DMS 273 (cell line): ENCODE measurements at regions not wholly inside any gene's neighbourhood (a gene's known extent, or its start where the extent isn't known, plus 50 kb on each side); places are given as distances from the start of the nearest gene placed in this dataset.
"Not testable (repeated sequence)": the region's sequence is repeated elsewhere in the genome, so short reads cannot be mapped to it uniquely, and the experiment has no call there.

ENCODE experiments used
- DNase-seq: peaks from one replicate; lab custom pipeline; 2025; ENCODE audit not compliant: unreplicated experiment; lab: John Stamatoyannopoulos, UW

DNA sequence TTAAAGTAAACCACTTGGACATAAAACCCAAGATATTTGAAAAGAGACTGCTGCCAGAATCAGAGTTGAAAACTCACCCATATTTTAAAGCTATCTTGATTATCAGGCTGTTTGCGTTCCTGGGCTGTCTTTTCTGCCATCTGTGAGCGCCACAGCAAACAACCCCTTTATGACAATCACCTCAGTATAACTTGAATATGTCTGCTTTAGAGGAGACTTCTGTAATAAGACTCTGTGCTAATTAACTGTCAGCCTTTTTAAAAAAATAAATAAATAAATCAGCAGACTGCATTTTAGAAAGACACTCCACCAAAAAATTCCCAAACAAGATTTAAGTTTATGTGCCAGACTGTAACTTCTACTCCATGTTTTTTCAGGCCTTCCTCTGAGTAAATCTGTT lies 375.7 kb upstream of the CCNH start:
- no peak for DNase-seq

GRCh38 chr5:87787625-87788256 lies 375.0 kb upstream of the CCNH start:
- no peak for DNase-seq

DNA sequence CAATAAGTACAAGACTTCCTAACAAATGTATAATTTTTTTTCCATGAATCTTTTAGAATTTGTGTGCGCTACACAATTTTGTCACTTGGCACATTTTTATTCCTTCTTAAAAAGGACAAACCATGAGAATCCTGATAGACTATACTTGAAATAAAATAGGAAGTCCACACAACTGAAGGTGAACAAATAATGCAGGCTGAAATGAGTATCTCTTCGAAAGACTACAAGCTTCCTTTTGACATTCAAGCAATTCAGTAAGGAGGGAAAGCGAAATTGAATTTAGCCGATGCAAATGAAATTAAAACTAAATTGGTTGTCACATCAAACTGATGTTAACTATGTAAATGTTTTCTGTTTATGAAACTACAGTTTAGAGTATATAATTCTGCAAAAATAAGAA lies 374.4 kb upstream of the CCNH start:
- DNase-seq, result no peak

GRCh38 chr5:87786471-87786870 lies 373.7 kb upstream of the CCNH start:
- no peak for DNase-seq

DNA sequence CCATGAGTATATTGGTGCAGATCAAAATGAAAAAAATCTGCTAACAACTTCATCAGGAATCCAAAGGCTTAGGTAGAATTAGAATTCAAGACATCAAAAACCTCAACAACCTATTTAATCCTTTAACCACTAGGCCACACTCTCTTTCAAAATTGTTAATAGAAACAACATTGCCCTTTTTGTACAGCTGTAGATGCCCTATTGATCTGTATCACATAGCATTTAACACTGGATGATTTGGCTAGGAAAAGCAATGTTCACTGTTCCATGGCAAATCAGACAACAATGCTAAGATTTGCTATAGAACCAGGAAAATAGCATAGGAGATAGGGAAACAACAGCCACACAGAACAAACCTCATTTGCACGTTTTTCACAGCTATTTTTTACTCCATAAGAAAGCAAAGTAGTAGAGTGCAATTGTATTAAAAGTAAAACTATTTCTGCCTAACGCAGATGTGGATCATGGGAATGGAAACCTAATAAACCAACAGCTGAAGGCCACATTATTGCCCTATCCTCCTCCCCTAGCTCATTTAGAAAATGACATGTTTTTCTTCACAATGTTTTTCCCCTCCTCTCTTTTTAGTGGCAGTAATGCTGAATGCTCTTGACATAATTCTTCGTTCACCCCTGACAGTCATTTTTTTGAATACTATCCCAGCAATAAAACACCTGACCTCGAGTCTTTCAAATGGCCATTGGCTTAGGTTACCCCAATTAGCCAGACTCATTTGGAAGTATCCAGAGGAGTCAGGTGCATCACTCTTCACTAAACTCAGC lies 373.0 kb upstream of the CCNH start:
- no peak for DNase-seq

DNA sequence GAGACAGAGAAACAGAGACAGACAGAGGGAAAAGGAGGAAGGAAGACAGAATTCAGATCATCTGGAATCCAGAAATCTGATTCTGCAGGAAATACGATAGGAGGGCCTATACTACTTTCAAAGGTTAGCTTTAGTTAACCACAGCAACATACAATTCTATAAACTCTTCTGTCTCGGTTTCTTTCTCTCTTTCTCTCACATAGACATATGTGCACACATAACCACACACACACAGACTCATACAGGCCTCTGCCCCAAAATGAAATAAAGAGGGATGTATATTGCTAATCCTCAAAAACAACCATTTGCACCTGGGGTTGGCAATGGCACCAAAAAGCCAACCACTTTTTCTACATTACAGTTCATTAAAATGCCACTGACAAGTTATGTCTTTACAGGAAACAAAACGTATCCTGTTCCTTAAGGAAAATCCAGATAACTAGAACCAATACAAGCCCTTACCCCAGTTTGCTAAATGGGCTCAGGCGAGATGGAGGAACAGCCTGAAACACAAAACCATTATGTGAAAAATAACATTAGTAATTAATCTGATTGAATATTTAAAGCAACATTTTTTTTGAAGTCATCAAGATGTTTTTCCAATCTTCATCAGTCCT lies 372.3 kb upstream of the CCNH start:
- no peak for DNase-seq

DNA sequence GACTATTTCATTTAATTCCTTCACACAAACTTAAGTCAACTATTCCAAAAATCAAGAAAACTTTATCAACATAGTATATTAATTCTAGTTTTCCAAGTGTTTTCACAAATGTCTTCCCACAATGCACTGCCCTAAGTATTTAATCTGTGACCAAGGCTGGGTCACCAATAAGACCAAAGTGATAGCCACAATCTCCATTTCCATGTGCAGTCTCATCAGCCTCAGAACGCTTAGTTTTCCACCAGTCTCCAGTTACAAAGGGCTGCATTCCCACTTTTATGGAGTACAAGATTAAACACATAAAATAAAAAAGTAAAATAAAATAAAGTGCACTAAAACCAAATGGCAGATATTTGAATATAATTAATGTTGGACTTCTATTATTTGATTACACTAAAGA lies 371.6 kb upstream of the CCNH start:
- no peak for DNase-seq

- DNase-seq, result no peak
Measured at GRCh38 chr5:87782916-87783315, 370.2 kb upstream of the CCNH start.

- no peak for DNase-seq
Measured at GRCh38 chr5:87781976-87782375, 369.2 kb upstream of the CCNH start.

DNA sequence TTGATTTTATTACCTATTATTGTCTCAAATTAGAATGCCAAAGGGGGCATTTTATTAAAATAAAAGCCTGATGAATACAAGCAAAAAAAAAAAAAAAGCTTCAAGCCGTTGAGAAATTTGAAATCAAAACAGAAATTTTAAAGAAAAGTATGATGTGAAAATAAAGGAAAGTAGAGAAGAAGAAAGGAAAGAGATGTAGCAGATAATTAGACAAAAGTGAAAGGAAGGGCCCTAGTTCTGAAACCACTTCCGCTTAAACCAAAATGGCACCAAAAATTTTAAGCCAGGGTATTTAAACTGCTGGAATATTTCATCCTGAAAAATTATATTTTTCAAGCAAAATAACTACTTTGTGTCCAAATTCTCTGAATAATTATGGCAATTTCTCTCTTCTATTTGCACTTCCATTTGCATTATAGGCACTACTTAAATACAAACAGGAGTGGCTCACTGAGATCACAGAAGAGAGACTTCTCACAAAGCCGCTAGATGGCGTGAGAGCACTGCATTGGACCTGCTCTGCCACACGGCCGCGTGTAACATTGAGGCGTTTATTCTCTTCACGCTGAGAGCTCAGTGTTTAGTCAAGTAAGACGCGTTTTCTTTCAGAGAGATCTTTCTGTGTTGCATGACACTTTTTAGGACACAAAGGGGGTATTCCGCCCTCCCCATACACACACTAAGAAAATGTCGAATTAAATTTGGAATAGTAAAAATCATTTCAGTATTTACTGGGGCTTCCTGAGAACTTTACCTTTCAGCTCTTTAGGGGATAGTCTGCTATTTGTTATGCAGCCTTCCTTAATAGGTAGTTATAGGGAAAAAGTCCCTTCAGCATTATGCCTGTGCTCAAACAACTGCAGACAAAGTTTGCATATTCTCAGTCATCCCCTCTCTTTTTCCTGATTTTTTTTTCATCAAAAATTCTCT lies 368.4 kb upstream of the CCNH start:
- DNase-seq, result peak; percentile 94

DNA sequence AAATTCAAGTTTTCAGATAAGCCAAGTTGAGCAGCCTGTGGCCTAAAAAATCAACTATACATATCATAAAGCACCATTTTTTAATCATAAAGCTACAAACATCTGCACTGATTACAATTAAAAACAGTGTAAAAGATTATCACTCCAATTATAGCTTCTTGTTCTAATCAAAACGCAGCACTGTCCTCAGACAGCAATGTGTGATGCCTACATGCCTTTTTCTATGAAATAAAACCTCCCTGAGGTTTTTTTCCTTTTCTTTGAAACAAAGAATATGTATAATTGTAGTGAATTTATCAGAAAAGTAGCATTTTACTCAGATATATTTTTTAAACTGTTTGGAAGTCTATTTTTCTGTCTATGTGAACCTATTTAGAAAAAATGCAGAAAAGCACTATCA lies 366.1 kb upstream of the CCNH start:
- DNase-seq, result no peak

- DNase-seq, result no peak
Measured at GRCh38 chr5:87777877-87778276, 365.1 kb upstream of the CCNH start.

GRCh38 chr5:87776785-87777184 lies 364.1 kb upstream of the CCNH start:
- no peak for DNase-seq

DNA sequence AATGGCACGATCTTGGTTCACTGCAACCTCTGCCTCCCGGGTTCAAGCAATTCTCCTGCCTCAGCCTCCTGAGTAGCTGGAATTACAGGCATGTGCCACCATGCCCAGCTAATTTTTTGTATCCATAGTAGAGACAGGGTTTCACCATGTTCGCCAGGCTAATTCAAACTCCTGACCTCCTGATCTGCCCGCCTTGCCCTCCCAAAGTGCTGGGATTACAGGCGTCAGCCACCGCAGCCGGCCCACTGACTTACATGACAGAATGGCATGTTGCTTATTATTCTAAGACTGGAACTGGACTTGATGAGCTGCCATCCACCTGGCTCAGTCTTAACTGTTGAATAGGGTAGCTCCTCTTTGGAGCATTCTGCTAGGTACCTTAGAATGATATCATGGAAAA lies 363.6 kb upstream of the CCNH start:
- not testable (repeated sequence) for DNase-seq

DNA sequence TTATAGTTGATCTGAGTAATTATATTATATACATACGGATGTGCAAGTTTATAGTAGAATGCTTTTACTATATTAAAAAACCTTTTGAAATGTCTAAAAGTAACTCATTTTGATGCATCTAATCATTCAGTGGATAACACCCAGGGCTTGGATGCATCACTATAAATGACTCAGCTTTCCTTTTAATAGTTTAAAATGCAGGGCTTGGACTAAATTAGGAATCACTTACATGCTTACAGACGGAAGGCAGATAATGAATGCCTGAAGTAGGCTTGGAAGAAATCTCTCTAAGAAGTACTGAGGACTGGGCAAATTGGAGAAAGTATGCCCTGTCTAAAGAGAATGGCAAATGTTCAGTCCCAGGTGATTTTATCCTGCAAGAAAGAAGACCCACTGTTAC lies 362.5 kb upstream of the CCNH start:
- DNase-seq, result no peak

DNA sequence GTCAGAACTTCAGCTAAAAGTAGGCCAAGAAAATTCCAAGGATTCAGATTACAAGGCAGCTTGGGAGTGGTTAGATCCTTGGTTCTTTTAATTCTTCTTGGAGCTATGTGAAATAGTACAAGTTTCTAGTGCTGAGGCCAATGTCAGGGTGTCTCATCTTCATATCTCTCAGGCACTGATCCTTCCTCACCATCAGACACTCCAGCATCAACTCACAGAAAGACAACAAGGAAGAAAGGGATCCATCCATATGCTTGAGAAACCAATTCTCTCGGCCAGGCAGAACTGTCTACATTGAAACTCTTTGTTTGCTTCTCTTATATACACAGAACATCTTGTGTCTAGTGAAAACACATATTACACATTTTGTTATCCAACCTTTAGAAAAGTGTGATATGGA lies 362.1 kb upstream of the CCNH start:
- no peak for DNase-seq

DNA sequence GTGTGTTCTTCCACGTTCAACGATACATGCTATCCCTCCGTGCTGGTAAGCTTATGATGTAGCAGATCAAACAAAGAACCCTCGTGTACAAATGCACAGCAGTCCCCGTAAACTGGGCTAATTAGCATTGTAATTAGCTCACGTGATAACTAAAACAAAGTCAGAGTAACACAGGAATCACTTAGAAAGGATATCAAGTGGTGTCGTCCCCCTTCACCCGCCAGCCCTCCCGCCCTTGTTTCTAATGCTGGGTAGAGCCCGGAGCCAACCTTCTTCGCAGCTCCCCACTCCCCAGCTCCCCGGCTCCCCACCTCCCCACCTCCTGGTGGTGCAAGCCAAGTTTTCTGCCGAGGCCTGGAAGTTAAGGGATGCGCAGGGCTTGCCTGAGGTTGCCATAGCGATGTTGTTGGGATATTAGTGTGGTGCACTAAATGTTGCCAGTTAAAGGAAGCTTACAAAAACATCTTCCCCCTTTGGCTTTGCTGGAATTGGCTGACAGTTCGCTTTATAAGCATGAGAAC lies 357.9 kb upstream of the CCNH start:
- no peak for DNase-seq

DNA sequence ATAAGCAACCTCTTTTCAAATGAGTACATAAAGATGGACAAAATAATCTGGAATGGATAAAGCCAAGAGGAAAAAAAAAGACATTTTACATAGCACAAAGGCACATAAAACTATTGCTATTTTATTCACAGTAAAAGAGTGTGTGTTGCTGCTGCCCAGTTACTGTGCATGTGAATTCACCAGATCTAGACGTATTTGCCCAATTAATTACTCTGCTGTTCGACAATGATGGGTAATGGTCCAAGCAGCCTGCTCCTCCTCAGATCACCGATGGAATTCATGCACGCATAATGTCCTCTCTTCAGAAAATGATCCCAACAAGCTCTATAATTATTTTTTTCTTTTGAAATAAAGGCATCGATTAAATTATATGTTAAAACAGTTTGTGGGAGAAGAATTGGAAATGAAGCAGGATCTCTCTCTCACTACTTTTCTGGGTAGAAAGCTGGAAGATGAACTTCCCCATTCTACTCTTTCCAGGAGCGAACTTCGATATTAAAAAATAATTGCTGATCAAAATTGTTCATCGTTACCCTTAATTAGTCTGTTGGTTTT lies 357.4 kb upstream of the CCNH start:
- DNase-seq, result no peak

DNA sequence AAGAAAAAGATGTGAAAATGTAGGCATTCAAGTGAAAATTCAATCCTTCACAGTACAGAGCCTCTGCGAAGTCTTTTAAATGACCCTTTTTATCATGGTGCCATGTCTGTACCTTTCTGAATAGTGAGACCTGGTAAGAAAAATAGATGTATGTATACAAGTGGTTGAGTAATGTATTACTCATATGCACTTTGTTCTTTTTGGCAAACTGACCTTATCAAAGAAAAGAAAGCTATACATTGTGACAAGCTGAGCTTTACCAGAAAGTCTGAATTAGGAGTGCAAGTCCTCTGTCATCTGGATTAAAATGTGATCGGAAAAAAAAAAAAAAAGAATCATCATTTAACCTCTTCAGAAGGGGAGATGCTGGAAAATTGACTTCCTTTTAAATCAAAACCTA lies 356.4 kb upstream of the CCNH start:
- DNase-seq, result no peak

DNA sequence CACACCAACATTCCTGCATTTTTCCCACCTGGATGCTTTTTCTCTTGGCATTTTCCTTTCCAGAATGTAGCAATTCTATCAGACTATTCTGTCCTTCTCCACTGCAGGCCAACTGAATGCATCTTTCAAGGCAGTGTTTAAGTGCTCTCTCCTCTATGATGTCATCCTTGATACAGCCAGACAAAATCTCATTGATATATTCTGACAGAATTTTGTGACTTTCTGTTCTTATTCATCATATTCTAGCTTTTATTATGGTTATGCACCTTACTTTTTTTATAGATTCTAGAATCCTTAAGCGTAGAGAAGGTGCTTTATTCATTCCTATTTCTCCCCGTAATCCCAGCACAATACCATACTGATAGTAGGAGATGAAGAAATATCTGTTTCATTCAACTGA lies 355.5 kb upstream of the CCNH start:
- no peak for DNase-seq

DNA sequence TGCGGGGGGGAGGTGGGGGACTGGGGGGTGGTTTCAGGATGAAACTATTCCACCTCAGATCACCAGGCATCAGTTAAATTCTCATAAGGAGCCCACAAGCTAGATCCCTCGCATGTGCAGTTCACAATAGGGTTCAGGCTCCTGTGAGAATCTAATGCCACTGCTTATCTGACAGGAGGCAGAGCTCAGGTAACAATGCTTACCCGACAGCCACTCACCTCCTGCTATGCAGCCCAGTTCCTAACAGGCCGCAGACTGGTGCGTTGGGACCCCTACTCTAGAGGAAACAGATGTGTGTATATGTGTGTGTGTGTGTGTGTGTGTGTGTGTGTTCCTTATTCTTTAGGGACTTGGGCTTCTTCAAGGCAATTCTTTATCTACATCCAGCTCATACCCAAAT lies 352.3 kb upstream of the CCNH start:
- DNase-seq, result no peak
